H1 (cell line): ENCODE measurements at regions not wholly inside any gene's neighbourhood (a gene's known extent, or its start where the extent isn't known, plus 50 kb on each side); places are given as distances from the start of the nearest gene placed in this dataset.

ENCODE experiments used
- ATF2 ChIP-seq: IDR thresholded peaks from 2 replicates; pipeline ENCODE4 v1.6.1; 2012; ENCODE audit warnings: low read length, inconsistent platforms
- GABPA ChIP-seq: IDR thresholded peaks from 2 replicates; pipeline ENCODE4 v1.6.1; 2011; ENCODE audit warnings: mild to moderate bottlenecking, low read length, moderate library complexity, borderline replicate concordance; ENCODE audit not compliant: insufficient read depth

GRCh38 chr17:15883617-15884111 is 61.3 kb upstream of the ADORA2B start (continued):
- TF ChIP-seq GABPA (no peak), ATF2 (no peak)
